Activated B cell treated with CpG ODN at 0.5 μM for 24 hours (primary cell): ENCODE measurements at regions not wholly inside any gene's neighbourhood (a gene's known extent, or its start where the extent isn't known, plus 50 kb on each side); places are given as distances from the start of the nearest gene placed in this dataset.

Source experiments
- ATAC-seq: fragments of 200-7000 bp; cut with Tn5 transposase; one replicate; pipeline ENCODE4 v1.10.0; 2021; ENCODE audit warnings: low read depth, mild to moderate bottlenecking, moderate library complexity
- CTCF ChIA-PET: fragments of 350-600 bp; sonication (Branson Sonifier 250); formaldehyde crosslinking; loops from one replicate; lab custom pipeline; 2021; ENCODE audit warnings: antibody characterized with exemption; lab: Charles Lee
- POLR2A ChIA-PET: fragments of 350-600 bp; sonication (Branson Sonifier 250); formaldehyde crosslinking; loops from one replicate; lab custom pipeline; 2021; ENCODE audit warnings: antibody characterized with exemption; lab: Charles Lee
- DNase-seq: peaks from one replicate; pipeline ENCODE4 v3.0.0; 2022
- H3K27ac Mint-ChIP-seq: one replicate; pipeline ENCODE4 v1.8.0; 2020; ENCODE audit warnings: mixed read lengths
- H3K27me3 Mint-ChIP-seq: one replicate; pipeline ENCODE4 v1.8.0; 2021; ENCODE audit warnings: mixed read lengths
- H3K36me3 Mint-ChIP-seq: one replicate; pipeline ENCODE4 v1.8.0; 2021; ENCODE audit warnings: low read depth, mixed read lengths
- H3K4me1 Mint-ChIP-seq: one replicate; pipeline ENCODE4 v1.8.0; 2021; ENCODE audit warnings: mixed read lengths
- H3K4me3 Mint-ChIP-seq: one replicate; pipeline ENCODE4 v1.8.0; 2020; ENCODE audit warnings: mild to moderate bottlenecking, mixed read lengths
- H3K9me3 Mint-ChIP-seq: one replicate; pipeline ENCODE4 v1.8.0; 2020; ENCODE audit warnings: mixed read lengths
- intact Hi-C: fragments of 100-400 bp; cut with micrococcal nuclease; formaldehyde crosslinking; loops from one replicate; pipeline ENCODE4 v1.15.1; 2024
- TF ChIP-seq, protein P1 (sequence below): fragments of 200-600 bp; IDR thresholded peaks from one replicate; pipeline ENCODE4 v1.8.0; 2022; ENCODE audit warnings: antibody characterized with exemption, mild to moderate bottlenecking

DNA sequence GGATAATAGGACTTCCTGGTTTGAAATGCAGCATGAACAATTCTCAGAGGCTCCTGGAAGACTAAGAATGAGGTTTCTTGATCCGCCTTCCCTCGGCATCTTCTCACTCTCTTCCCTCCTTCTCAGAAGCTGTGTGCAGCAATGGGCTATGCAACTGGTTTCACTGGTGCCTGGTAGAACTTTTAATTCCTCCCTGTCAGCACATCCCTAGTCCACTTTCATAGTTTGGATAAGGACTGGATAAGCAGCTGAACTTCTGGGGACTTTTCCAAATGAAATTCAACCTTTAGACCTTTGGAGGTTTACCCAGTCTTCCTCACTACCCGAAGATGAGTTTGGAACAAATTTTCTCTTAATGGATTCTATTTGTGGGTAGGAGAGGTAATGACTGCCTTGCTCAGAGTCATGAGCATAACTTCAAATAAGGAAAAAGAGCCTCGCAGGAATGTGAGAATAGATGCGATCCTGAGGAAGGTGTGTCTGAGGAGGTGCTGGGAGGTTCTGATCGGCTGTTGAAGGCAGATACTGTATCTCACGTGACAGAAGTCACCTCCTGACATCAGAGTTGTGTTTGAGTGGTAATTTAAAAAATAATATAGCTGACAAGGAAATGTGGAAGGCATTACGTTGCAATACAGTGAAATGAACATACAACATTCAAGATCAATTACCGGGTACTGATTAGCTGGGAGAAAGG is 56.0 kb upstream of the HAND2 start:
- Mint-ChIP-seq H3K27me3 (peaks cover 1% of the 10 kb centered on the region), H3K4me1 (no peaks in the 10 kb centered on the region), H3K27ac (no peak overlapping the region), H3K36me3 (no peaks in the 10 kb centered on the region), H3K9me3 (no peaks in the 10 kb centered on the region), H3K4me3 (no peak overlapping the region)
- TF ChIP-seq, protein P1, sequence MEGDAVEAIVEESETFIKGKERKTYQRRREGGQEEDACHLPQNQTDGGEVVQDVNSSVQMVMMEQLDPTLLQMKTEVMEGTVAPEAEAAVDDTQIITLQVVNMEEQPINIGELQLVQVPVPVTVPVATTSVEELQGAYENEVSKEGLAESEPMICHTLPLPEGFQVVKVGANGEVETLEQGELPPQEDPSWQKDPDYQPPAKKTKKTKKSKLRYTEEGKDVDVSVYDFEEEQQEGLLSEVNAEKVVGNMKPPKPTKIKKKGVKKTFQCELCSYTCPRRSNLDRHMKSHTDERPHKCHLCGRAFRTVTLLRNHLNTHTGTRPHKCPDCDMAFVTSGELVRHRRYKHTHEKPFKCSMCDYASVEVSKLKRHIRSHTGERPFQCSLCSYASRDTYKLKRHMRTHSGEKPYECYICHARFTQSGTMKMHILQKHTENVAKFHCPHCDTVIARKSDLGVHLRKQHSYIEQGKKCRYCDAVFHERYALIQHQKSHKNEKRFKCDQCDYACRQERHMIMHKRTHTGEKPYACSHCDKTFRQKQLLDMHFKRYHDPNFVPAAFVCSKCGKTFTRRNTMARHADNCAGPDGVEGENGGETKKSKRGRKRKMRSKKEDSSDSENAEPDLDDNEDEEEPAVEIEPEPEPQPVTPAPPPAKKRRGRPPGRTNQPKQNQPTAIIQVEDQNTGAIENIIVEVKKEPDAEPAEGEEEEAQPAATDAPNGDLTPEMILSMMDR = no peak
- DNase-seq = no peak
- intact Hi-C loops = no loop called here
- ATAC-seq = no peak
- ChIA-PET CTCF (no interaction called here), POLR2A (no interaction called here)

DNA sequence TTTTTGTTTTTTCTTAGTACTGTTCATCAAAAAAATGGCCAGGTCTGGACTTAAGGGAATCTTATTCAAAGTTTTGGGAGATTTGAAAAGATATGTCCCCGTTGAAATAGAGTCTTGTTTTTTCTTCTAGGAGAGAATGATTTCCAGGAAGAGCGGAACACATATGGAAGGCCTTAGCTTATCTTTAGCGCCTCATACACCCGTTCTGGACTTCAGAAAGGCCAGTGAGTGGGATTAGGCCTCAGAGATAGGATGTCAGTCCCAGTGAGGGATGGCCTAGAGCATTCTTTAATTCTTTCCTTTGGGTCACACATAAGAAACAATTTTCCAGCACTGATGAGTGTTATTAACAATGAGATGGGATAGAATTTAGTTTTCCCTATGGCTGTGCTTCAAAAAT is 54.5 kb upstream of the HAND2 start:
- DNase-seq (no peak), ATAC-seq (no peak)
- POLR2A ChIA-PET = no interaction called here
- H3K4me1 Mint-ChIP-seq = no peaks in the 10 kb centered on the region
- no peak overlapping the region for H3K27ac Mint-ChIP-seq
- TF ChIP-seq, protein P1 = no peak
- H3K27me3 Mint-ChIP-seq = peaks cover 1% of the 10 kb centered on the region
- CTCF ChIA-PET = no interaction called here
- intact Hi-C loops = no loop called here
- no peaks in the 10 kb centered on the region for H3K9me3 Mint-ChIP-seq
- H3K36me3 Mint-ChIP-seq = no peaks in the 10 kb centered on the region
- no peak overlapping the region for H3K4me3 Mint-ChIP-seq
